ENCODE measurements at regions not wholly inside any gene's neighbourhood (a gene's known extent, or its start where the extent isn't known, plus 50 kb on each side); places are given as distances from the start of the nearest gene placed in this dataset.

GRCh38 chr17:45667591-45668171 is 116.4 kb upstream of the CRHR1 start (continued):
- TF ChIP-seq ZNF281 (CRISPR knock-in tag; IDR thresholded peaks at IDR 0.05; ENCODE audit: borderline replicate concordance) (no peak), ZNF616 (CRISPR knock-in tag; IDR thresholded peaks at IDR 0.05; ENCODE audit: low read depth) (no peak), GTF3A (CRISPR knock-in tag; conservative IDR thresholded peaks at IDR 0.05) (no peak), KMT2A (CRISPR knock-in tag; IDR thresholded peaks at IDR 0.05) (no peak), FOXK1 (CRISPR knock-in tag; IDR thresholded peaks at IDR 0.05; ENCODE audit: borderline replicate concordance, low read depth) (no peak), GTF2F1 (IDR thresholded peaks at IDR 0.05; ENCODE audit: low read length) (no peak)

- intact Hi-C loops (cut with micrococcal nuclease; ENCODE audit: unreplicated experiment), result no loop called here
- in situ Hi-C loops (cut with HindIII; ENCODE audit: extremely low pct_ligation_motif_present, low pct_unique_long_range_greater_than_20kb), result no loop called here
- H2AFZ ChIP-seq (ENCODE audit: low read length), result no peak overlapping the region
- DNase-seq (ENCODE audit: low spot score) (no peak), FAIRE-seq (no peak), ATAC-seq (no peak)
- H3K9ac ChIP-seq (ENCODE audit: insufficient read depth, low read depth, low read length), result no peak overlapping the region
- no peak overlapping the region for H3K4me2 ChIP-seq (ENCODE audit: low read depth, low read length)
- H3K9me3 ChIP-seq (ENCODE audit: low read length), result no peaks in the 10 kb centered on the region
- H3K27me3 ChIP-seq (ENCODE audit: control insufficient read depth in 1 of 2, insufficient read depth in 2 of 2, low read length in 2 of 2), result peaks cover 0 to 58% of the 10 kb centered on the region in 2 experiments; a peak in 4 of 5 replicates
- 2% methylated on average over 4 of the region's 4 CpGs for WGBS (ENCODE audit: low lambda C conversion rate)
- POLR2A ChIA-PET, result no interaction called here
- no peak overlapping the region for H3K27ac ChIP-seq (ENCODE audit: extremely low read length, insufficient read depth, low read length)
- H3K79me2 ChIP-seq (ENCODE audit: insufficient read depth, low read length), result no peaks in the 10 kb centered on the region
- no peaks in the 10 kb centered on the region for H3K36me3 ChIP-seq (replicated peaks in 1 of 2; ENCODE audit: control insufficient read depth in 1 of 2, insufficient read depth in 2 of 2, low read length in 2 of 2)
- no peak overlapping the region for H3K4me3 ChIP-seq (replicated peaks in 1 of 3; ENCODE audit: insufficient read depth in 1 of 3, low read depth in 2 of 3, low read length in 3 of 3)
- CTCF ChIA-PET (ENCODE audit: low intra/inter-chr PET ratio, low total read pairs), result no interaction called here
- H3K4me1 ChIP-seq (ENCODE audit: insufficient read depth, low read length), result no peaks in the 10 kb centered on the region
- H4K20me1 ChIP-seq (ENCODE audit: insufficient read depth, low read length), result no peaks in the 10 kb centered on the region
- BruUV-seq (replicated peaks), result no TSS peak
- TF ChIP-seq CTCF (CRISPR knock-in tag; IDR thresholded peaks at IDR 0.05) (no peak), MIER3 (CRISPR knock-in tag; IDR thresholded peaks at IDR 0.05; ENCODE audit: borderline replicate concordance) (no peak), ZNF704 (CRISPR knock-in tag; IDR thresholded peaks at IDR 0.05; ENCODE audit: borderline replicate concordance) (no peak), RAD21 (CRISPR knock-in tag; IDR thresholded peaks at IDR 0.05) (no peak), SMARCE1 (IDR thresholded peaks at IDR 0.05; ENCODE audit: borderline replicate concordance) (no peak), UBTF (CRISPR knock-in tag; IDR thresholded peaks at IDR 0.05) (no peak), ZNF569 (CRISPR knock-in tag; IDR thresholded peaks at IDR 0.05; ENCODE audit: borderline replicate concordance) (no peak), TEF (CRISPR knock-in tag; IDR thresholded peaks at IDR 0.05) (no peak)
Observed at GRCh38 chr17:45668316-45668715, 115.8 kb upstream of the CRHR1 start.
